GM21723 (cell line): ENCODE measurements at regions not wholly inside any gene's neighbourhood (a gene's known extent, or its start where the extent isn't known, plus 50 kb on each side); places are given as distances from the start of the nearest gene placed in this dataset.

Experiments used
- ATAC-seq: cut with Tn5 transposase; IDR thresholded peaks from one replicate; pipeline ENCODE4 v1.9.1; 2021; ENCODE audit warnings: mild to moderate bottlenecking, moderate library complexity; ENCODE audit not compliant: unreplicated experiment

- no peak for ATAC-seq
These were observed 107.1 kb upstream of the LINGO1 start for GRCh38 chr15:77739591-77740378.

DNA sequence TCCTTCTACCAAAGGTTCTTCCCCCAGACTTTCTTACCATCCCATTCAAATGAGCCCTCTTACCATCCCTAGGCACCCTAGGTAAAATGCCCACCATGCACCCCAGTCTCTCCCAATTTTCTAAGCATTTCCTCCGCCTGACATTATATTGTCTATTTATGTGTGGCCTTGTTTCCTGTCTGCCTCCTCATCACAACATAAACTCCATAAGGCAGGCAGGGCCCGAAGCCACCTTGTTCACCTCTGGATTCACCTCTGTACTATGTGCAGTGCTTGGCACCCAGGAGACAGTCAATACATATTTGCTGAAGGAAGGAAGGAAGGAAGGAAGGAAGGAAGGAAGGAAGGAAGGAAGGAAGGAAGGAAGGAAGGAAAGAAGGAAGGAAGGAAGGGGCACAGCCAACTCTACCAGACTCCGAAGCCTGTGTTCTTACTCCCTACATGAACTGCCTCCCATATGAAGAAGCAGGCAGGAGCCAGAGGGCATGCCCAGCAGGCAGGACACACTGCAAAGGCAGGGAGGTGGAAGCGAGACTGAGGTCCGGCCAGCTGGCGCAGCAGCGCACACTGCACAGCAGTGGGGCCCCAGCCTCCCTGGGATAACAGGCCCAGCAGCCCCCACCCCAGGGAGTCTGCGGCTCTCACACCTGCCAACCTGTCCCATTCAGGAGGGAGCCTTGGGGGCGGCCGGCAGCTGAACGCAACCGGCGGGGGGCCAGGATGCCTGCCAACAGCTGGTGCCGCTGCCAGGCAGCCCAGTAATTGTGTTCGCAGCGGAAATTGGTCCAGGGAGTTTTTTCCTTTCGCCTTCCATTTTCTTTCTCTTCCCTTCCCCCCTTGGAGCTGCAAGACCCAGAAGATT, 106.0 kb upstream of the LINGO1 start:
- no peak for ATAC-seq

DNA sequence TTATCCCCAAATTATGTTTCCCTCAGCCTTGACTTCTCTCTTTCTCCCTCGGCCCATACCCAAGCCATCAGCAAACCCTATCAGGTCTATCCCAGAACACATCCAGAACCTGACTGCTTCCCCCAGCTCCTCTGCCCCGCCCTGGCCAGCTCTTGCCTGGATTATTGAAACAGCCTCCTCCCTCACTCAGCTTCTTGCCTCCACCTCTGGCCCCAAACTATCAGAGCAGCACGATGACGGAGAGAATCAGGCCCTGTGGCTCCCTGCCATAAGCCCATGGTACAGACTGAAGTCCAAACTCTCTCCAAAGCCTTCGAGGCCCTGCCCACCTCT, 105.3 kb upstream of the LINGO1 start:
- no peak for ATAC-seq

- ATAC-seq, result no peak
These were observed 104.7 kb upstream of the LINGO1 start for GRCh38 chr15:77737238-77738037.

DNA sequence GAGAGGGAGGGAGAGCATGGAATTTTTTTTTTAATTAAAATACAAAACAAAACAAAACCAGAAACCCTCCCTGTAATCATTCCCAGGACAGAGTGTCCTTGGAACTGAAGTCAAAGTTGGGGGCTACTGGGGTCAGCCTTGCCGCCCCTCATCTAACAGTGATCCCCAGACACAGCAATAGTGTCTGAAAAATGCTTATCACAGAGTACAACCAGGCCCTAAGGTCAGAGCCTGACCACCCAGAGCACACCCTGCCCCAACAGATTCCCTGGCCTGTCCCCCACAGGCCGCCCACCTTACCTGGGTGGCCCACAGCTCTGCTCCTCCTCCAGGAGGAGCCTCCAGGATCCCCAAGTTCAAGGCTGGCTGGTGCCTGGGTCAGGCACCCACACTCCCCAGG, 101.6 kb upstream of the LINGO1 start:
- ATAC-seq, result no peak

- no peak for ATAC-seq
These were observed 101.0 kb upstream of the LINGO1 start for GRCh38 chr15:77733579-77734300.

DNA sequence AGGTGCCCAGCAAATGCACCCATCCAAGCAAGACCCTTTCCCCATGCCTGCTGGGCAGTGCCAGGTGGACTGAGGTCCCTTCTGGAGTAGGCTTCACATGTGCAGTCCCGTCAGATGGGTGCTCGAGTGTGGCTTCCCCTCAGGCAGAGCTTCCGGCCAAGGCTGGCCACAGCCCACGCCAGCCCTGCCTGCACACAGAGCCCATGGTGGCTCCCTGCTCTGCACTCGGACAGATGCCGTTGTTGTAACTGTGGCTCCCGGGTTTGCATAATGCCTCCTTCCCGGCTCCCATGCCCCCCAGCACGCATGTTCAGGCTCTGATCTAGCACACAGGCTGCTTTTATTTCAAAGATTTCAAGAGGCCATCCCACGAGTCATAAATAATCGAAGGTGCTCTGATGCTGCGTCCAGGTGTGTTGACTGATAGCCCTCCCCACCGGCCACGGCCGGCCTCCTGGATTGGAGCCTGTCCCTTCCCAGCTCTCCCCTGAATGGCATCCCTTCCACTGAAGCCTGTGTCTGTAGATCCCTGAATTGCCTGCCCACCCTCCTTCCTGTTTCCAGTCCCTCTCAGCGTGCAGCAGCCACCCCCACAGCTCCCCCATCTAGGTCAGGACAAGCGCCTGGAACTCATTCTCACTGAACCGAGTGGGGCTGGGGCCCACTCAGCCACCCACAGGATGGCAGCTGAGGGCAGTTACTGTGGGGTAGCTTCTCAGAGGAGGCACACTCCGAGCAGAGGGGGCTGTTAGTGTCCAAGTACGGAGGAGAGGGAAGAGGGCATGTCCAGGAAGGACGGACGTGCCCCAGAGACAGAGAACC, 100.0 kb upstream of the LINGO1 start:
- no peak for ATAC-seq

DNA sequence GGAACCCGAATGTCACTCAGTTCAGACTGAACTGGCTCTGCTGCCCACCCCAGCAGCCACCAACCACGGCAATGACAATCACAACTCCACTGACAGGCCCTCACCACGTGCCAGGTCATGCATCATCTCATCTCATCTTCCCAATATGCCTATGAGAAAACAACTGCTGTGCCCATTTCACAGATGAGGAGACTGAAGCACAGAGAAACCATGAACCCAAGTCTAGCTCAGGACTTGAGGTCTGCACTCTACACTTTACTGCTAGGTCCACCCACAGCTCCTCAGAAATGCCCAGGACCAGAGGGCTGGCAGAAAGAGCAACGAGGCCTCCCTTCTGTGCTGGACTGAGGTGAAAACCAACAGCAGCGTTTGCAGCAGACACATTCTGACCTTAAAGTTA, 99.2 kb upstream of the LINGO1 start:
- no peak for ATAC-seq

- ATAC-seq, result no peak
These were observed 98.4 kb upstream of the LINGO1 start for GRCh38 chr15:77731067-77731466.

GRCh38 chr15:77727635-77728304, 95.1 kb upstream of the LINGO1 start:
- ATAC-seq, result no peak

DNA sequence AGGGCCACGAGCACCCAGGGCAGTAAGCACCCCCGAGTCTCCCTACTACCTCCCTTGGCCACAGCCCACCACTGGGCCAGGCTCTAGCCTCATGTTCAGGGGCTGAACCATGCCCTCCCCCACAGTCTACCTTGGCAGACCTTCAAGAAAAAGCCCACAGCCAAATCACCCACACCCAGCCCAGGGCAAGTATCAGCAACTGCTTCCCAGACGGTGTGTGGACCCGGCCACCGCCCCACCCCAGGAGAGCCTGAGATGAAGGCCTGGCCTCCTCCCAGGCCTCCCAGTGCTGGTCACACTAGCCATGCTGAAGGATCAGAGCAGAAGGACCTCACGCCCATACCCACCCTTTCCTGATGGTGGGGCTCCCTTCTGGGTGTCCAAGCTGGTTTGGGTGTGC, 92.0 kb upstream of the LINGO1 start:
- no peak for ATAC-seq

GRCh38 chr15:77723756-77724155, 91.0 kb upstream of the LINGO1 start:
- ATAC-seq, result no peak

DNA sequence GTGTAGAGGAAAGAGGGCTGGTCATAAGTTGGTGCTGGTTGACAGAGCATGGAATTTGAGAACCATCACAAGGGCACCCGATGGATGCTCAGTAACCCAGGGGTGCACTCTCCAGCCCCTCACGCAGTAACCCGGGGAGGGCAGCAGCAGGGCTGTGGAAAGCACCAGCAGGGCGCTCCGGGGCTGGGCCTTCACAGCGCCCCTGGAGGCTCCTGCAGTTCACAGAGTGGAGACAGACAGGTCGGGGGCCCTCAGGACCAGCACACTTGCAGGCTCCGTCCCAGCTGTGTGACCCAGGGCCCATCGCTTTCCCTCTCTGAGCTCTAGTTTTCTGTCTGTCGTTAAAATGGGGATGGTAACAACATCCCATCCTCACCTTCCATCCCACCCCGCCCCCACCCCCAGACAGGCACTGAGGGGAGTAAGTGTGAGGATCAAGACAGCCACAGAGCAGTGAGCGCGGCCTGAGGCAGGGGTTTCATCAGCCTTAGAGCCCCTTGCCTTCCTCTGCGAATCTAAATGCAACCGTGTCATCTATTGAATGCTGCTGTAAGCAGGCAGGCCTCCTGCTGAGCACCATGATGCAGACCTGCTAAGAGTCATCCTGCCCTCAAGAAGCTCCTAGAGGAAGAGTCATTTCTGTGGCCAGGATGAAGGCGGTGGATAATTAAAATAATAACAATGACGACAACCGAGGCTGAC, 90.2 kb upstream of the LINGO1 start:
- no peak for ATAC-seq

GRCh38 chr15:77721963-77722362, 89.3 kb upstream of the LINGO1 start:
- no peak for ATAC-seq

DNA sequence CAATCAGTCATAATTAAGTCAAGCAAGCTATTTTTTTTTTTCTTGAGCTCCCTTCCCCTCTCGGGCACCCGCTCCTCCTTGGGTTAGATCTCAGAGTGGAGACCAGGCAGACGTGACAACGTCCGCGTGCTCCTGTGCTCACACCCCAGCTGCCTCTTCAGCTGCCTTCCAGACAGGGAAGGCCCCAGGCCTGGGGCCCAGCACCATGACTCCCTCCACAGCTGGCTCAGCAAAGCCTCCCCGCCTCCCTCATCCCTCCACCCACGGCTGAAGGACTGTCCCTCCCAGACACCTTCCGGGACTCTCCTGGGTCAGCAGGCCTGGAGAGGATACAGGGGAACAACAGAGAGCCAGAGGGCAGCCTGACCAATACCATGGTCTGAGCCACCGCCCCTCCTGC, 87.9 kb upstream of the LINGO1 start:
- ATAC-seq, result no peak

DNA sequence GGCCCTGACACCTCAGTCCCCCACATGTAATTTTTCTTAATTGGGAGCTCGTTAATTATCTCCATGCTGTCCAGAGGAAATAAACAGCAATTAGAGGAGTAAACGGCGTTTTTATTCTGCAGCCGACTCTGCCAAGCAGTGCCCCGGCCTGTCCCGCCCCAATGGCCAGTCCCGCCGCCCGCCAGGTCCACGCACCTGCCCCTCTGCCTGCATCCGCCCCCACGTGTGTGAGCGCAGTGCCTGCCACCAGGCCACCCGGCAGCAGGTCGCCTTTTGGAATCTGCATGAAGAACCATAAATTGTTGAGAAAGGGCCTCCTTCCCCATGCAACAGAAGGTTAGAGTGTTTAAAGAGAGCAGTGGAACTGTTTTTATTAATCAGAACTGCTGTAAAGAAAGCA, 87.5 kb upstream of the LINGO1 start:
- ATAC-seq, result no peak

DNA sequence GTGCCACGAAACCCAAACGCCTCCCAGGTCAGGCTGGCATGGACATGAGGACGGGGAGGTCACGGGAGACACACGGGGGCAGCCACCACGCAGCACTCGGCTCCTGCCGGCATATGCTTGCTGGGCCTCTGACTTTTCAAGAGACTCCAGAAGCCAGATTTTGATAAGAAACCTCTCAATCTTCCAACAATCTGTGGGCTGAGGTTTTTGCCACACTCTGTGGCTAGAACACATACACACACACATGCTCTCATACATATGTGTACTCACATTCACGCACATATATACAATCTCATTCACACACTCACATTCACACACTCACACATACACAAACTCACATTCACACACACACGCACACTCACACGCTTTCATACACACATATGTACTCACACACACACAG, 86.7 kb upstream of the LINGO1 start:
- ATAC-seq, result no peak

DNA sequence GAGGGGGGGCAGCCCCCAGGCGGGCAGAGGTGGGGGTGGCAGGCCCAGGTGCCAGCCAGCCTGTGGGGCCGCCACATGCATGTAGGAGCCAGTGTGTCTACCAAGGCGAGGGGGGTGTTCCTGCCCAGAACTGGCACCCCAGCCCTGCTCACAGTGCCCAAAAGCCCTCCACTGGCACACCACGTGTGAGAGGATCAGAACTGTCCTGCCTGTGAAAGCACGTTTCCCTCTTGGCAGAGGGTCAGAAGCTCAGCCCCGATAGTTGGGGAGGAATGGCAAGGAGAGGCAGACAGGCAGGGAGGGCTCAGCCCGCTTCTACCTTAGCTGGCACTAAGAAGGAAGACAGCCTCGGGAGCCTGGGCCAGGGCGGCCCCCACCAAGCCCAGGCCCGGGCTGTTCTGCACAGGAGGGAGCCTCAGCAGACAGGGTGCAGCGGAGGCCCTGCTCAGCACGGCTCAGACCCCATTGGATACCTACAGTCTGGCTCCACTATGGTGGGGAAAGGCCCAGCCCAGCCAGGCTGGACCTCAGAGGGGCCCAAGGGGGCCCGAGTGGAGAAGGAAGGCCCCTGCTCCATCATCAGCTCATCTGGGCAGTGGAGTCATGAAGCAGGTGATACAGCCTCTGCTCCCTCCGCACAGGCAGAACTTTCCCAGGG, 84.8 kb upstream of the LINGO1 start:
- no peak for ATAC-seq
